IMR-90 (cell line): ENCODE measurements at regions not wholly inside any gene's neighbourhood (a gene's known extent, or its start where the extent isn't known, plus 50 kb on each side); places are given as distances from the start of the nearest gene placed in this dataset.

Experiments
- ATAC-seq: fragments of 200-7000 bp; cut with Tn5 transposase; 2 replicates; pipeline ENCODE4 v1.9.1; 2020; ENCODE audit warnings: low read depth, mild to moderate bottlenecking, moderate library complexity
- BruUV-seq: library from RNA; stranded (reverse); fragments of 400-500 nt; replicated peaks from 2 replicates; lab custom pipeline; 2021; lab: Mats Ljungman, UMichigan
- CTCF ChIA-PET: fragments of 300-600 bp; formaldehyde crosslinking; extraction: SDS; loops from one replicate; lab custom pipeline; 2021; ENCODE audit warnings: antibody characterized with exemption; lab: Yijun Ruan, JAX
- POLR2A ChIA-PET: fragments of 300-600 bp; sonication (Branson Sonifier 250); formaldehyde crosslinking; loops from one replicate; lab custom pipeline; 2022; ENCODE audit warnings: antibody characterized with exemption; ENCODE audit not compliant: unreplicated experiment; lab: Charles Lee
- DNase-seq: peaks from one replicate; pipeline ENCODE4 v3.0.0; 2013
- H2AFZ ChIP-seq: replicated peaks from 2 replicates; pipeline ENCODE3; 2013; ENCODE audit warnings: low read length, mild to moderate bottlenecking; ENCODE audit not compliant: poor library complexity
- H2AK5ac ChIP-seq: 2 replicates; pipeline ENCODE4 v1.6.1; 2013; ENCODE audit warnings: low read depth, low read length, inconsistent platforms
- H2AK9ac ChIP-seq: replicated peaks from 2 replicates; pipeline ENCODE3; 2013; ENCODE audit warnings: mild to moderate bottlenecking, low read depth, low read length, moderate library complexity; ENCODE audit not compliant: poor library complexity
- H2BK120ac ChIP-seq: 2 replicates; pipeline ENCODE4 v1.6.1; 2013; ENCODE audit warnings: low read depth, low read length, inconsistent platforms
- H2BK15ac ChIP-seq: 3 replicates; pipeline ENCODE4 v1.6.1; 2013; ENCODE audit warnings: low read depth, low read length, inconsistent platforms
- H2BK20ac ChIP-seq: 2 replicates; pipeline ENCODE4 v1.6.1; 2013; ENCODE audit warnings: low read depth, mild to moderate bottlenecking, inconsistent platforms, low read length, moderate library complexity
- H2BK5ac ChIP-seq: 2 replicates; pipeline ENCODE4 v1.6.1; 2013; ENCODE audit warnings: mild to moderate bottlenecking, low read depth, low read length, inconsistent platforms; ENCODE audit not compliant: poor library complexity, severe bottlenecking
- H3K14ac ChIP-seq: replicated peaks from 2 replicates; pipeline ENCODE4 v1.6.1; 2013; ENCODE audit warnings: low read depth, low read length, inconsistent platforms
- H3K18ac ChIP-seq: 2 replicates; pipeline ENCODE4 v1.6.1; 2013; ENCODE audit warnings: low read depth, low read length, control low read depth
- H3K23ac ChIP-seq: 2 replicates; pipeline ENCODE4 v1.6.1; 2013; ENCODE audit warnings: low read depth, low read length, inconsistent platforms
- H3K27ac ChIP-seq: 2 replicates; pipeline ENCODE4 v1.5.1; 2013; ENCODE audit warnings: mild to moderate bottlenecking, control low read depth, low read length; ENCODE audit not compliant: insufficient read depth
- H3K27me3 ChIP-seq: 2 replicates; pipeline ENCODE4 v1.6.1; 2013; ENCODE audit warnings: low read length; ENCODE audit not compliant: control insufficient read depth, insufficient read depth
- H3K36me3 ChIP-seq: 2 replicates; pipeline ENCODE4 v1.6.1; 2013; ENCODE audit warnings: low read length, mixed read lengths; ENCODE audit not compliant: control insufficient read depth, insufficient read depth
- H3K4ac ChIP-seq: 2 replicates; pipeline ENCODE4 v1.6.1; 2013; ENCODE audit warnings: low read depth, low read length, inconsistent platforms
- H3K4me1 ChIP-seq: 2 replicates; pipeline ENCODE4 v1.6.1; 2013; ENCODE audit warnings: low read length, mixed read lengths; ENCODE audit not compliant: control insufficient read depth, insufficient read depth
- H3K4me2 ChIP-seq: 2 replicates; pipeline ENCODE4 v1.6.1; 2013; ENCODE audit warnings: low read depth, mild to moderate bottlenecking, control low read depth, low read length, moderate library complexity
- H3K4me3 ChIP-seq: 2 replicates; pipeline ENCODE4 v1.5.1; 2013; ENCODE audit warnings: low read depth, mild to moderate bottlenecking, control low read depth, low read length, moderate library complexity; ENCODE audit not compliant: insufficient read depth
- H3K56ac ChIP-seq: 2 replicates; pipeline ENCODE4 v1.6.1; 2013; ENCODE audit warnings: low read length, inconsistent platforms; ENCODE audit not compliant: insufficient read depth; ENCODE audit errors: extremely low read depth
- H3K79me1 ChIP-seq, 2 experiments: 2 replicates each; pipeline ENCODE4 v1.6.1; 2013; ENCODE audit warnings: low read length in 2 of 2, inconsistent platforms in 1 of 2, low read depth in 1 of 2
- H3K9ac ChIP-seq: 2 replicates; pipeline ENCODE4 v1.6.1; 2013; ENCODE audit warnings: low read depth, low read length, control low read depth
- H3K9me1 ChIP-seq: 2 replicates; pipeline ENCODE4 v1.6.1; 2013; ENCODE audit warnings: low read length, inconsistent platforms; ENCODE audit not compliant: insufficient read depth
- H3K9me3 ChIP-seq: 2 replicates; pipeline ENCODE4 v1.6.1; 2013; ENCODE audit warnings: low read length; ENCODE audit not compliant: control insufficient read depth, insufficient read depth
- H4K20me1 ChIP-seq: 2 replicates; pipeline ENCODE4 v1.6.1; 2013; ENCODE audit warnings: low read length, inconsistent platforms; ENCODE audit not compliant: insufficient read depth
- H4K5ac ChIP-seq: 2 replicates; pipeline ENCODE4 v1.6.1; 2013; ENCODE audit warnings: mild to moderate bottlenecking, low read depth, low read length, control low read depth
- H4K8ac ChIP-seq, 2 experiments: 2 replicates each; pipeline ENCODE4 v1.6.1; 2013; ENCODE audit warnings: low read depth in 2 of 2, low read length in 2 of 2, control low read depth in 1 of 2, inconsistent platforms in 1 of 2
- H4K91ac ChIP-seq: 2 replicates; pipeline ENCODE4 v1.6.1; 2013; ENCODE audit warnings: low read depth, low read length, inconsistent platforms; ENCODE audit not compliant: insufficient read depth
- CEBPB ChIP-seq: IDR thresholded peaks from 2 replicates; pipeline ENCODE4 v1.6.1; 2012; ENCODE audit warnings: low read depth, low read length, improper control_type of control experiment
- CHD1 ChIP-seq: IDR thresholded peaks from 2 replicates; pipeline ENCODE4 v1.6.1; 2012; ENCODE audit warnings: low read depth, low read length, improper control_type of control experiment
- FOS ChIP-seq: fragments of 150-350 bp; IDR thresholded peaks from 2 replicates; pipeline ENCODE4 v1.6.1; 2016; ENCODE audit warnings: low read depth, low read length
- MXI1 ChIP-seq: IDR thresholded peaks from 2 replicates; pipeline ENCODE4 v1.6.1; 2012; ENCODE audit warnings: low read depth, mild to moderate bottlenecking, low read length, moderate library complexity, borderline replicate concordance
- POLR2A ChIP-seq: IDR thresholded peaks from 2 replicates; pipeline ENCODE4 v1.6.1; 2012; ENCODE audit warnings: mild to moderate bottlenecking, low read depth, low read length
- RCOR1 ChIP-seq: IDR thresholded peaks from 2 replicates; pipeline ENCODE4 v1.6.1; 2012; ENCODE audit warnings: mild to moderate bottlenecking, low read length, improper control_type of control experiment; ENCODE audit not compliant: insufficient replicate concordance
- RFX5 ChIP-seq: IDR thresholded peaks from 2 replicates; pipeline ENCODE4 v1.8.0; 2012; ENCODE audit warnings: low read depth, mild to moderate bottlenecking, low read length, moderate library complexity
- SMC3 ChIP-seq: fragments of 150-350 bp; IDR thresholded peaks from 2 replicates; pipeline ENCODE4 v1.6.1; 2016; ENCODE audit warnings: low read depth, mild to moderate bottlenecking, antibody characterized with exemption, low read length, moderate library complexity
- USF2 ChIP-seq: fragments of 150-350 bp; IDR thresholded peaks from 2 replicates; pipeline ENCODE4 v1.6.1; 2017; ENCODE audit warnings: mild to moderate bottlenecking, antibody characterized with exemption, low read length, low read depth
- WGBS, 2 experiments: methylation state at CpG; one replicate each; pipeline versions ENCODE4 v1.1.5 to v1.1.7; 2013; ENCODE audit warnings: missing lambda C conversion rate in 2 of 2; ENCODE audit not compliant: insufficient read length in 1 of 2; ENCODE audit errors: extremely low coverage in 2 of 2; 5-methylcytosine and 5-hydroxymethylcytosine counted together
- dilution Hi-C: fragments of 300-500 bp; cut with HindIII; formaldehyde crosslinking; loops from one replicate; pipeline ENCODE4 v1.14.3; 2018; ENCODE audit warnings: low sequenced_read_pairs; ENCODE audit not compliant: unreplicated experiment
- in situ Hi-C: fragments of 300-500 bp; cut with MboI; formaldehyde crosslinking; loops from 3 replicates; pipeline ENCODE4 v1.14.3; 2019; ENCODE audit warnings: low sequenced_read_pairs, inconsistent platforms, mixed read lengths
- intact Hi-C: fragments of 100-400 bp; cut with micrococcal nuclease; formaldehyde crosslinking; loops from 2 replicates; pipeline ENCODE4 v1.10.0; 2022
- TF ChIP-seq, protein P1 (sequence below): conservative IDR thresholded peaks from 2 replicates; pipeline ENCODE4 v1.5.1; 2012; ENCODE audit warnings: mild to moderate bottlenecking, low read depth, low read length, improper control_type of control experiment

DNA sequence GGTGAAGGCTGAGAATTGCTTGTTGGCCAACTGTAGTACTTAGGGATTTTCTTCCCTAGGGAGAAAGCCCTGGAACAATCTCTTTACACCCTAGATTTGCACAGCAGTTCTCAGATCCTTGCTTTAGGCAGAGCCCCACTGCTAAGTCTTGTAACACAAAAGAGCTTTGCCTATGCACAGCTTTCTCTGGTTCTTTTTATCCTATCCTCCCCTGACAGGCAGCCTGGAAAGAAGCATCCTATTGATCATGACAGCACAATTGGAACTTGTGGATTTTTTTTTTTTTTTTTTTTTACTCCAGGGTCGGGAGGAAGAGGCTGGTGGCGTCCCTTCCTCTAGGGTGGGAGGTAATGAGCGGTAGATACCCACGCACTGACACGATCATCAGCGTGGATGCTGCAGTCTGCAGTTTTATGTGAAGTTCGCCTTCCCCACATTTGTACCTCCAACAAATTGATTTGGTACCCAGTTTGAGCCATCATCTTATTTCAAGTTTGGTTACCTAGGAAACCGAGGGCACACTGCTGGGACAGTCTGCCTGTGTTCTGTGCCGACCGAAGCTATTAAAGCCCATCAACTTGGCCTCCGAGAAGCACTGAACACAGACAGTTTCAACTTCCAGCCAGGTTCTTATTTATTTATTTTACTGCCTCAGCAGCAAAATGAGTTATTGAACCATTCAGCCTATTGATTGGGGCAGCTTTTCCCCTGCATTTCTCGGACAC, 110.1 kb downstream of the NRN1 start:
- H3K23ac ChIP-seq: no peak overlapping the region
- CTCF ChIA-PET: no interaction called here
- ATAC-seq: no peak

More for the DNA sequence above, 110.1 kb downstream of the NRN1 start:
- Histone ChIP-seq H3K18ac (no peak overlapping the region), H4K8ac (no peak overlapping the region), H4K5ac (no peak overlapping the region), H2BK120ac (no peak overlapping the region), H3K4me1 (no peaks in the 10 kb centered on the region), H3K36me3 (no peaks in the 10 kb centered on the region), H3K27ac (no peak overlapping the region), H3K27me3 (no peaks in the 10 kb centered on the region), H4K91ac (no peak overlapping the region), H3K4ac (no peak overlapping the region), H3K9me3 (peaks cover 16% of the 10 kb centered on the region), H2BK20ac (no peak overlapping the region), H3K4me3 (no peak overlapping the region), H3K4me2 (no peak overlapping the region), H2BK15ac (no peak overlapping the region), H2BK5ac (no peak overlapping the region), H3K79me1 (no peaks in the 10 kb centered on the region), H3K9me1 (no peaks in the 10 kb centered on the region), H3K14ac (no peak overlapping the region), H3K56ac (no peak overlapping the region), H2AFZ (no peak overlapping the region), H2AK5ac (no peak overlapping the region), H2AK9ac (peak overlapping the region; percentile 50), H3K9ac (no peak overlapping the region), H4K20me1 (no peaks in the 10 kb centered on the region)
- TF ChIP-seq SMC3: no peak
- TF ChIP-seq MXI1: no peak
- no peak for TF ChIP-seq RCOR1
- no peak for TF ChIP-seq CHD1
- no peak for TF ChIP-seq FOS
- TF ChIP-seq, protein P1, sequence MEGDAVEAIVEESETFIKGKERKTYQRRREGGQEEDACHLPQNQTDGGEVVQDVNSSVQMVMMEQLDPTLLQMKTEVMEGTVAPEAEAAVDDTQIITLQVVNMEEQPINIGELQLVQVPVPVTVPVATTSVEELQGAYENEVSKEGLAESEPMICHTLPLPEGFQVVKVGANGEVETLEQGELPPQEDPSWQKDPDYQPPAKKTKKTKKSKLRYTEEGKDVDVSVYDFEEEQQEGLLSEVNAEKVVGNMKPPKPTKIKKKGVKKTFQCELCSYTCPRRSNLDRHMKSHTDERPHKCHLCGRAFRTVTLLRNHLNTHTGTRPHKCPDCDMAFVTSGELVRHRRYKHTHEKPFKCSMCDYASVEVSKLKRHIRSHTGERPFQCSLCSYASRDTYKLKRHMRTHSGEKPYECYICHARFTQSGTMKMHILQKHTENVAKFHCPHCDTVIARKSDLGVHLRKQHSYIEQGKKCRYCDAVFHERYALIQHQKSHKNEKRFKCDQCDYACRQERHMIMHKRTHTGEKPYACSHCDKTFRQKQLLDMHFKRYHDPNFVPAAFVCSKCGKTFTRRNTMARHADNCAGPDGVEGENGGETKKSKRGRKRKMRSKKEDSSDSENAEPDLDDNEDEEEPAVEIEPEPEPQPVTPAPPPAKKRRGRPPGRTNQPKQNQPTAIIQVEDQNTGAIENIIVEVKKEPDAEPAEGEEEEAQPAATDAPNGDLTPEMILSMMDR: no peak
- TF ChIP-seq RFX5: no peak
- TF ChIP-seq CEBPB: no peak
- no peak for TF ChIP-seq USF2
- TF ChIP-seq POLR2A: no peak
- dilution Hi-C loops (no loop called here), in situ Hi-C loops (no loop called here), intact Hi-C loops (no loop called here)
- BruUV-seq: no TSS peak
- no CpG with 5 or more reads among the region's 12 CpGs for WGBS, 2 experiments
- POLR2A ChIA-PET: no interaction called here
- no peak for DNase-seq
